ENCODE measurements at regions not wholly inside any gene's neighbourhood (a gene's known extent, or its start where the extent isn't known, plus 50 kb on each side); places are given as distances from the start of the nearest gene placed in this dataset.

- no peak overlapping the region for H3K4me3 ChIP-seq (ENCODE audit: control insufficient read depth, low read depth, low read length)
- DNase-seq (ENCODE audit: low read depth) = no peak
- TF ChIP-seq, protein P1, sequence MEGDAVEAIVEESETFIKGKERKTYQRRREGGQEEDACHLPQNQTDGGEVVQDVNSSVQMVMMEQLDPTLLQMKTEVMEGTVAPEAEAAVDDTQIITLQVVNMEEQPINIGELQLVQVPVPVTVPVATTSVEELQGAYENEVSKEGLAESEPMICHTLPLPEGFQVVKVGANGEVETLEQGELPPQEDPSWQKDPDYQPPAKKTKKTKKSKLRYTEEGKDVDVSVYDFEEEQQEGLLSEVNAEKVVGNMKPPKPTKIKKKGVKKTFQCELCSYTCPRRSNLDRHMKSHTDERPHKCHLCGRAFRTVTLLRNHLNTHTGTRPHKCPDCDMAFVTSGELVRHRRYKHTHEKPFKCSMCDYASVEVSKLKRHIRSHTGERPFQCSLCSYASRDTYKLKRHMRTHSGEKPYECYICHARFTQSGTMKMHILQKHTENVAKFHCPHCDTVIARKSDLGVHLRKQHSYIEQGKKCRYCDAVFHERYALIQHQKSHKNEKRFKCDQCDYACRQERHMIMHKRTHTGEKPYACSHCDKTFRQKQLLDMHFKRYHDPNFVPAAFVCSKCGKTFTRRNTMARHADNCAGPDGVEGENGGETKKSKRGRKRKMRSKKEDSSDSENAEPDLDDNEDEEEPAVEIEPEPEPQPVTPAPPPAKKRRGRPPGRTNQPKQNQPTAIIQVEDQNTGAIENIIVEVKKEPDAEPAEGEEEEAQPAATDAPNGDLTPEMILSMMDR (IDR thresholded peaks at IDR 0.05; ENCODE audit: control insufficient read depth, insufficient read depth, low read depth, low read length, missing control alignments) = no peak
These were observed 66.8 kb downstream of the BOD1 start for GRCh38 chr5:173549644-173550043.

DNA sequence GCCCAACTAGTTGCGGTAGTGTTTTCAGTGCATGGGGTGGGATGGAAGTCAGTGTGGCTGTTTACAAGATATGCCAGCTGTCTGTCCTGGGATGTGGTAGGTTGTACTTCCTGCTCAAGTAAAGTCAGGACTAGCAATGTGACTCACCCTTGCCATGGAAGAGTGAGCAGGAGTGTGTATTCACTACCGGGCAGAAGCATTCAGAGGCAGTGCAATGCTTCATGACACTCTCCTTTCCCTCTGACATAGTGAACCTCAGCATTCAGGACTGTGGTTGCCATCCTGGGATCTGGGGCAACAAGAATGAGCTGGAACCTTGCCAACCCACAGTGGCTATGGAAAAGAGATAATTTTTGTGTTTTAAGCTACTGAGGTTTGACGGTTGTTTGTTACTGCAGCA is 68.9 kb downstream of the BOD1 start:
- H3K4me3 ChIP-seq (ENCODE audit: control insufficient read depth, low read depth, low read length) = no peak overlapping the region
- DNase-seq (ENCODE audit: low read depth) = no peak
- TF ChIP-seq, protein P1 (IDR thresholded peaks at IDR 0.05; ENCODE audit: control insufficient read depth, insufficient read depth, low read depth, low read length, missing control alignments) = no peak

- no peak overlapping the region for H3K4me3 ChIP-seq (ENCODE audit: control insufficient read depth, low read depth, low read length)
- DNase-seq (ENCODE audit: low read depth) = no peak
- TF ChIP-seq, protein P1 (IDR thresholded peaks at IDR 0.05; ENCODE audit: control insufficient read depth, insufficient read depth, low read depth, low read length, missing control alignments) = no peak
These were observed 73.5 kb downstream of the BOD1 start for GRCh38 chr5:173542964-173543363.

- TF ChIP-seq, protein P1 (IDR thresholded peaks at IDR 0.05; ENCODE audit: control insufficient read depth, insufficient read depth, low read depth, low read length, missing control alignments) = no peak
- no peak overlapping the region for H3K4me3 ChIP-seq (ENCODE audit: control insufficient read depth, low read depth, low read length)
- no peak for DNase-seq (ENCODE audit: low read depth)
These were observed 74.3 kb downstream of the BOD1 start for GRCh38 chr5:173542159-173542558.

DNA sequence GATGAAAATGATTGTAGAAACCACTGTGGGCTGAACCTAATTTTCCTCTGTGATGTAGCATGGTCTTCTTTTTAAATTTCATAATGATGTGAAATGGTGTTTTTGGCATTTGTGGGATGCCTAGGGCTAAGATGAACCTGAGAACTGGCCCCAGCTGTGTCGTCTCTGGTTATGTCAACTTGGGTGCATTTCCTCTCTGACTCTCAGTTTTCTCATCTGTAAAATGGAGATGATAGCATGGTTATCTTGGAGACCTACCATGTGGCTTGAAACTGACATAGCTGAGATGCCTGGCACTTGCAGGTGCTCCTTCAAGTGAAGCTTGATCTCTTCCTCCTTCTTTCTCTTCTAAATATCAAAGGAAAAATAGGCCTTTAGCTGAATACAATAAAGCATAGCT is 77.8 kb downstream of the BOD1 start:
- no peak for DNase-seq (ENCODE audit: low read depth)
- no peak overlapping the region for H3K4me3 ChIP-seq (ENCODE audit: control insufficient read depth, low read depth, low read length)
- TF ChIP-seq, protein P1 (IDR thresholded peaks at IDR 0.05; ENCODE audit: control insufficient read depth, insufficient read depth, low read depth, low read length, missing control alignments) = no peak

DNA sequence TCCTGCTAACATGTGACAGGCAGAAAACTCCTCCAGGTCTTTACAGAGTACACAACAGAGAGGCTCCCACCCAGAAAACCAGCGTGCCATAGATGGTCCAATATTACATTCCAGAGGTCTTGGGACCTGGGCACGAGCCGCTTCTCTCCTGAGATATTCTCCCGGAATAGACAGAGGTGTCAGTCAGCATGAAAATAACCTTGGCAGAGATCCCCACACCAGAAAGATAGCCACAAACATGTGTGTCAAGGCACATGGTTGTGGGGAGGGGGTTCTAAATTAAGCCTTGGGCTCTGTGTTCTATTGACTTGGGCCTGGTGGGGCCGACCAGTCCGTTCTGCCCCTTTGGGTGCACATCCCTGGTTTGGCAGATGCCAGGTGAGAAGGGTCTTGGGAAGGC is 78.4 kb downstream of the BOD1 start:
- TF ChIP-seq, protein P1 (IDR thresholded peaks at IDR 0.05; ENCODE audit: control insufficient read depth, insufficient read depth, low read depth, low read length, missing control alignments) = no peak
- H3K4me3 ChIP-seq (ENCODE audit: control insufficient read depth, low read depth, low read length) = no peak overlapping the region
- no peak for DNase-seq (ENCODE audit: low read depth)

DNA sequence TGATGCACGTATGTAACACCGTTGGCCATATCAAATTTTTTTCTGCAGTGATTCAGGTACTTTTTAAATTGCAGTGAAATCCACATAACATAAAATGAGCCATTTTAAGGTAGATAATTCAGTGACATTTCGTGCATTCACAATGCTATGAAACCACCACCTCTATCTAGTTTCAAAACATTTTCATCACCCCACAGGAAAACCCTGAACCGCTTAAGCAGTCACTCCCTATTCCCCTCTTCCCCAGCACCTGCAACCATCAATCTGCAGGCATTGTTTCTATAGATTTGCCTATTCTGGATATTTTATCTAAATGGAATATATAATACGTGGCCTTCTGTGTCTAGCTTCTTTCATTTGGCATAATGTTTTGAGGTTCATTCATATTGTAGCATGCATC is 79.2 kb downstream of the BOD1 start:
- DNase-seq (ENCODE audit: low read depth) = no peak
- TF ChIP-seq, protein P1 (IDR thresholded peaks at IDR 0.05; ENCODE audit: control insufficient read depth, insufficient read depth, low read depth, low read length, missing control alignments) = no peak

More for the DNA sequence above, 79.2 kb downstream of the BOD1 start:
- no peak overlapping the region for H3K4me3 ChIP-seq (ENCODE audit: control insufficient read depth, low read depth, low read length)
